Stimulated activated CD4-positive, alpha-beta T cell treated with anti-CD3 and anti-CD28 coated beads, Interleukin-12 subunit alpha, Interleukin-12 subunit beta, amount 100 ng/mL, for 24 hours (primary cell): ENCODE measurements at regions not wholly inside any gene's neighbourhood (a gene's known extent, or its start where the extent isn't known, plus 50 kb on each side); places are given as distances from the start of the nearest gene placed in this dataset.

Experiments
- DNase-seq, 2 experiments: peaks; one replicate each; pipeline ENCODE4 v3.0.0-alpha.2; 2020; ENCODE audit warnings: low read depth in 2 of 2

GRCh38 chr22:49263101-49263500 is 564.6 kb downstream of the BRD1 start:
- DNase-seq = no peak

- DNase-seq = no peak
These were observed 565.5 kb downstream of the BRD1 start for GRCh38 chr22:49262167-49262566.

GRCh38 chr22:49261616-49262015 is 566.1 kb downstream of the BRD1 start:
- DNase-seq = no peak

- no peak for DNase-seq
These were observed 566.7 kb downstream of the BRD1 start for GRCh38 chr22:49260681-49261580.

GRCh38 chr22:49259839-49260615 is 567.6 kb downstream of the BRD1 start:
- DNase-seq = no peak

- DNase-seq = no peak
These were observed 569.3 kb downstream of the BRD1 start for GRCh38 chr22:49258107-49259010.

GRCh38 chr22:49257551-49257961 is 570.1 kb downstream of the BRD1 start:
- DNase-seq = no peak

- DNase-seq = no peak
These were observed 571.8 kb downstream of the BRD1 start for GRCh38 chr22:49255741-49256318.

- DNase-seq = no peak
These were observed 572.5 kb downstream of the BRD1 start for GRCh38 chr22:49255154-49255553.

- DNase-seq = no peak
These were observed 574.0 kb downstream of the BRD1 start for GRCh38 chr22:49253656-49254055.

GRCh38 chr22:49251371-49251770 is 576.3 kb downstream of the BRD1 start:
- DNase-seq = no peak

- no peak for DNase-seq
These were observed 580.3 kb downstream of the BRD1 start for GRCh38 chr22:49247194-49247924.

GRCh38 chr22:49244466-49245420 is 582.9 kb downstream of the BRD1 start:
- no peak for DNase-seq

GRCh38 chr22:49243965-49244364 is 583.7 kb downstream of the BRD1 start:
- no peak for DNase-seq

- no peak for DNase-seq
These were observed 584.3 kb downstream of the BRD1 start for GRCh38 chr22:49243335-49243734.

GRCh38 chr22:49242480-49242879 is 585.2 kb downstream of the BRD1 start:
- DNase-seq = no peak

GRCh38 chr22:49241174-49241851 is 586.4 kb downstream of the BRD1 start:
- no peak for DNase-seq

GRCh38 chr22:49240472-49240871 is 587.2 kb downstream of the BRD1 start:
- no peak for DNase-seq

- DNase-seq = no peak
These were observed 587.7 kb downstream of the BRD1 start for GRCh38 chr22:49240016-49240380.
